Progenitor cell of endocrine pancreas (in vitro differentiated cells): ENCODE measurements at regions not wholly inside any gene's neighbourhood (a gene's known extent, or its start where the extent isn't known, plus 50 kb on each side); places are given as distances from the start of the nearest gene placed in this dataset.

Source experiments
- DNase-seq: peaks from one replicate; pipeline ENCODE4 v3.0.0; 2021; ENCODE audit warnings: low spot score; ENCODE audit not compliant: unreplicated experiment
- H3K27ac Mint-ChIP-seq: 2 replicates; pipeline ENCODE4 v1.8.0; 2021; ENCODE audit warnings: mild to moderate bottlenecking, moderate library complexity, mixed read lengths
- H3K27me3 Mint-ChIP-seq: 2 replicates; pipeline ENCODE4 v1.8.0; 2021; ENCODE audit warnings: mixed read lengths
- H3K36me3 Mint-ChIP-seq: 2 replicates; pipeline ENCODE4 v1.8.0; 2022; ENCODE audit warnings: mixed read lengths; ENCODE audit not compliant: insufficient read depth
- H3K4me1 Mint-ChIP-seq: 2 replicates; pipeline ENCODE4 v1.8.0; 2021; ENCODE audit warnings: low read depth, mixed read lengths
- H3K4me3 Mint-ChIP-seq: 2 replicates; pipeline ENCODE4 v1.8.0; 2021; ENCODE audit warnings: low read depth, mild to moderate bottlenecking, moderate library complexity, mixed read lengths
- H3K9me3 Mint-ChIP-seq: 2 replicates; pipeline ENCODE4 v1.8.0; 2021; ENCODE audit warnings: low read depth, mixed read lengths
- TF ChIP-seq, protein P1 (sequence below): fragments of 200-600 bp; sonication (generic); IDR thresholded peaks from one replicate; pipeline ENCODE4 v1.5.0; 2021; ENCODE audit warnings: antibody characterized with exemption, mild to moderate bottlenecking; ENCODE audit not compliant: unreplicated experiment

DNA sequence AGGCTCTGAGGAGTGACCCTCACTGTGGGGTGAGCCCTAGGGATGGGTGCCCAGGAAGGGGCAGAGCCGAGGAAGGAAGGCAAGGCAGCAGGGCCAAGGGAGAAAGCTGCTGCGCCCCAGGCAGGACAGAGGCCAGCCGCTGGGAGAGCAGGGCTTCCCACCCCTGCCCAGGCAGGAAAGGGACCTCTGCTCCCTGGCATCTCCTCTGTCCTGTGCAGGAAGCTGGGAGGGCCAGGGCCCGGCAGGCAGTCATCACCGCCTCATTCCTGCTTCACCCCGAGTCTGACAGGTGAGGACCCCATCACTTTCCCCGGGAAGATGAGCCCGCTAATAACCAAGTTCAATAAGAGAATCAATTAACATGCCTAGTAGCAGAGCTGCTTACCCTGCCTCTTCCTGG lies 81.3 kb downstream of the EDN3 start:
- DNase-seq: no peak
- Mint-ChIP-seq H3K27ac (no peak overlapping the region), H3K27me3 (peaks cover 52% of the 10 kb centered on the region), H3K4me3 (no peak overlapping the region), H3K9me3 (no peaks in the 10 kb centered on the region), H3K36me3 (no peaks in the 10 kb centered on the region), H3K4me1 (peaks cover 3% of the 10 kb centered on the region)
- TF ChIP-seq, protein P1, sequence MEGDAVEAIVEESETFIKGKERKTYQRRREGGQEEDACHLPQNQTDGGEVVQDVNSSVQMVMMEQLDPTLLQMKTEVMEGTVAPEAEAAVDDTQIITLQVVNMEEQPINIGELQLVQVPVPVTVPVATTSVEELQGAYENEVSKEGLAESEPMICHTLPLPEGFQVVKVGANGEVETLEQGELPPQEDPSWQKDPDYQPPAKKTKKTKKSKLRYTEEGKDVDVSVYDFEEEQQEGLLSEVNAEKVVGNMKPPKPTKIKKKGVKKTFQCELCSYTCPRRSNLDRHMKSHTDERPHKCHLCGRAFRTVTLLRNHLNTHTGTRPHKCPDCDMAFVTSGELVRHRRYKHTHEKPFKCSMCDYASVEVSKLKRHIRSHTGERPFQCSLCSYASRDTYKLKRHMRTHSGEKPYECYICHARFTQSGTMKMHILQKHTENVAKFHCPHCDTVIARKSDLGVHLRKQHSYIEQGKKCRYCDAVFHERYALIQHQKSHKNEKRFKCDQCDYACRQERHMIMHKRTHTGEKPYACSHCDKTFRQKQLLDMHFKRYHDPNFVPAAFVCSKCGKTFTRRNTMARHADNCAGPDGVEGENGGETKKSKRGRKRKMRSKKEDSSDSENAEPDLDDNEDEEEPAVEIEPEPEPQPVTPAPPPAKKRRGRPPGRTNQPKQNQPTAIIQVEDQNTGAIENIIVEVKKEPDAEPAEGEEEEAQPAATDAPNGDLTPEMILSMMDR: no peak

DNA sequence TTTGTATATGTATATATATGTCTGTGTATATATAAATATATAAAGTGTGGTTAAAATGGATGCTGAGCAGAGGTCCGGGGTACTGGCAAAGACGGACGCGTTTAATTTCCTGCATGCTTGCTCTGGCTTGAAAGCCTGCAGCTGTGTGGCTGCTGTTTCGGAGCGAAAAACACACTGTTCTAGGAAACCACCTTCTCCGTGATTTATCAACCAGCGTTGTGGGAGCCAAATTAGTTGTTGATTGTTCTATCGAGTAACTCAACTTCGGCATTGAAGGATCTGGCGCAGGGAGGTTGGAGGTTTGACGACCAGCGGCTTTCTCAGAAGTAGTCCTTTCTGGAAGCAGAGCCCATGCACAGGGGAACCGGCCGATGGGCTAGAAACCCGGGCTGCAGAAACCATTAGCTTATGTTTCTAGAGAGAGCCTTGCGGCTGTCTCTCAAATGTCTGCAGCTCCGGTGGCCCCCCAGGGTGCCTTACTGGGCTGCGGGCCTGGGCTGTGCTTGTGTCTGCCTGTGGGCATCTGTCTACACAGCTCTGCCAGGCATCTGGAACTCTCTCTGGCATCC lies 81.8 kb downstream of the EDN3 start:
- H3K27ac Mint-ChIP-seq: no peak overlapping the region
- TF ChIP-seq, protein P1: no peak
- H3K27me3 Mint-ChIP-seq: peaks cover 47% of the 10 kb centered on the region
- H3K4me1 Mint-ChIP-seq: peaks cover 8% of the 10 kb centered on the region
- DNase-seq: no peak
- H3K9me3 Mint-ChIP-seq: no peaks in the 10 kb centered on the region
- H3K4me3 Mint-ChIP-seq: no peak overlapping the region
- H3K36me3 Mint-ChIP-seq: no peaks in the 10 kb centered on the region

DNA sequence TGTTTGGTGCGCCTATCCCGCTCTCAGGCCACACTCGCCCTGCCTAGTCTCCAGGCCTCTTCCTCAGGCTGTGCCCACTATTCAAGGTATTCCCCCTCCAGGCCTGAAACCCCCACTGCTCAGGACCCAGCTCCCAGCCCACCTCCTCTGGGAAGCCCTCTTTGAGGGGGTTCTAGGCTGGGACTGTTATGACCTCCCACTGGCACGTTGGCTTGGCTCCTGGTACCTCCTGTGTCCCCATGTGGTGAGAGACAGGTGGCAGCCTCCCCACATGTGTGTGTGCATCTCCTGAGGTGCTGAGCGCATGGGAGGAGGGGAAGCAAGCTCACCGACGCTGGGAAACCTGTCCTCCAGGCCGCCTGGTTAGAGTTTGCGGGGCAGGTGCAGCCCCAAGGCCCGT lies 82.5 kb downstream of the EDN3 start:
- peaks cover 41% of the 10 kb centered on the region for H3K27me3 Mint-ChIP-seq
- DNase-seq: no peak
- H3K36me3 Mint-ChIP-seq: no peaks in the 10 kb centered on the region
- TF ChIP-seq, protein P1: no peak
- no peak overlapping the region for H3K4me3 Mint-ChIP-seq
- no peak overlapping the region for H3K27ac Mint-ChIP-seq
- peaks cover 10% of the 10 kb centered on the region for H3K4me1 Mint-ChIP-seq
- no peaks in the 10 kb centered on the region for H3K9me3 Mint-ChIP-seq

DNA sequence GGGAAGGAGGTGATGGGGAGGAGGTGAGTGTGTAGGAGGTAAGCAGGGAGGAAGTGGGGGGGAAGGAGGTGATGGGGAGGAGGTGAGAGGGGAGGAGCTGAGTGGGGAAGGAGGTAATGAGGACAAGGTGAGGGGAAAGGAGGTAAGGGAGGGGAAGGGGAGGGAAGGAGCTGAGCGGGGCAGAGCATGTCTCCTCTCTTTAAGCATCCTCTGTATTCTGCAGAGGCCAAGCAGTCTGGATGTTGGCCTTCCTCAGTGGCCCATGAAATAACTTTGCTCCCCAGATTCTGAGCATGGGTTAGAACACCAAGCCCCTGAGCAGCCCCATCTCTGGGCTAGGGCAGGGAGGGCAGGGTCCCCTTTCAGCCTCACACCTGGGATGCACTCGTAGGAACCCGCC lies 84.6 kb downstream of the EDN3 start:
- Mint-ChIP-seq H3K4me1 (peaks cover 10% of the 10 kb centered on the region), H3K27ac (no peak overlapping the region), H3K9me3 (no peaks in the 10 kb centered on the region), H3K27me3 (peaks cover 33% of the 10 kb centered on the region), H3K36me3 (no peaks in the 10 kb centered on the region), H3K4me3 (no peak overlapping the region)
- TF ChIP-seq, protein P1: no peak
- no peak for DNase-seq

DNA sequence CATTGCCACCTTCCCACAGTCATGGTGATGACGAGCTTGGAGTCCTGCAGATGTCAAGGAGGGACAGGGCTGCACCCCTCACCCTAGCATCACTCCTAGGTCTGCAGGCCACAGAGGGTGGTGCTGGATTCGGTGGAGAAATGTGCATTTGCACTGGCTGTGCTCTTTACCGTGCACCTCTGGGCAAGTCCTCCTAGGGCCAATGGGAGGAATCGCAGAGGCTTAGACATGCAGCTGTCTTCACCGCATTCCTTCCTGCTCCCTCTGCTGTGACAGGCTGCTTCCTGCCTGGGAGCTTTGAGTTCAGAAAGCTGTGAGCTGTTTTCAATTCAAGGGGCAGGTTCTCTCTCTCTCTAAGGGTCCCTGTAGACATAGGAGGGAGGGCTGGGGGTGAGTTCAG lies 85.1 kb downstream of the EDN3 start:
- no peak for DNase-seq
- H3K27ac Mint-ChIP-seq: no peak overlapping the region
- TF ChIP-seq, protein P1: no peak
- H3K4me1 Mint-ChIP-seq: peaks cover 10% of the 10 kb centered on the region
- H3K36me3 Mint-ChIP-seq: no peaks in the 10 kb centered on the region
- H3K9me3 Mint-ChIP-seq: no peaks in the 10 kb centered on the region
- H3K27me3 Mint-ChIP-seq: peaks cover 30% of the 10 kb centered on the region
- no peak overlapping the region for H3K4me3 Mint-ChIP-seq
